H1 (cell line): ENCODE measurements at regions not wholly inside any gene's neighbourhood (a gene's known extent, or its start where the extent isn't known, plus 50 kb on each side); places are given as distances from the start of the nearest gene placed in this dataset.

Source experiments
- CTCF ChIA-PET: fragments of 300-600 bp; sonication (Branson Sonifier 250); formaldehyde crosslinking; loops from one replicate; lab custom pipeline; 2021; ENCODE audit not compliant: partially characterized antibody; lab: Charles Lee
- POLR2A ChIA-PET: fragments of 300-600 bp; sonication (Branson Sonifier 250); formaldehyde crosslinking; loops from one replicate; lab custom pipeline; 2021; ENCODE audit warnings: inconsistent platforms; ENCODE audit not compliant: partially characterized antibody; lab: Charles Lee
- DNase-seq, 2 experiments: peaks; one replicate each; pipeline versions ENCODE4 v3.0.0 to v3.0.0-alpha.2; 2010 to 2022; ENCODE audit warnings: low spot score in 2 of 2, low read depth in 1 of 2, mixed read lengths in 1 of 2
- FAIRE-seq: peaks from 2 replicates; lab custom pipeline; 2011; peaks lifted over from hg19 to GRCh38; lab: Jason Lieb, UNC
- H2AFZ ChIP-seq: 2 replicates; pipeline ENCODE4 v1.8.1; 2012; ENCODE audit warnings: low read length, inconsistent platforms
- H2AK5ac ChIP-seq: 2 replicates; pipeline ENCODE4 v1.6.1; 2013; ENCODE audit warnings: low read depth, low read length
- H2BK120ac ChIP-seq: replicated peaks from 2 replicates; pipeline ENCODE3; 2013; ENCODE audit warnings: low read depth, low read length, inconsistent platforms
- H2BK12ac ChIP-seq: 2 replicates; pipeline ENCODE4 v1.6.1; 2013; ENCODE audit warnings: low read depth, low read length
- H2BK15ac ChIP-seq: 2 replicates; pipeline ENCODE4 v1.6.1; 2013; ENCODE audit warnings: low read length
- H2BK20ac ChIP-seq: 2 replicates; pipeline ENCODE4 v1.6.1; 2013; ENCODE audit warnings: low read length
- H2BK5ac ChIP-seq: 2 replicates; pipeline ENCODE4 v1.6.1; 2013; ENCODE audit warnings: low read depth, low read length
- H3K14ac ChIP-seq: 2 replicates; pipeline ENCODE4 v1.6.1; 2013; ENCODE audit warnings: inconsistent platforms; ENCODE audit not compliant: insufficient read length
- H3K18ac ChIP-seq: 2 replicates; pipeline ENCODE4 v1.6.1; 2013; ENCODE audit warnings: low read length; ENCODE audit errors: extremely low read depth
- H3K23ac ChIP-seq: 2 replicates; pipeline ENCODE4 v1.6.1; 2013; ENCODE audit warnings: inconsistent platforms; ENCODE audit not compliant: insufficient read length
- H3K23me2 ChIP-seq: 2 replicates; pipeline ENCODE4 v1.6.1; 2013; ENCODE audit warnings: low read depth, low read length
- H3K27ac ChIP-seq: 2 replicates; pipeline ENCODE4 v1.6.1; 2011; ENCODE audit warnings: low read depth, low read length, inconsistent platforms
- H3K27me3 ChIP-seq, 4 experiments: replicated peaks in 1 of 4; 1 replicate in 1 of 4; 2 replicates in 3 of 4; pipeline versions ENCODE4 v1.6.1 to v1.8.1; 2011 to 2013; ENCODE audit warnings: low read length in 3 of 4, mild to moderate bottlenecking in 3 of 4, inconsistent platforms in 2 of 4, mixed read lengths in 2 of 4, moderate library complexity in 1 of 4; ENCODE audit not compliant: control insufficient read depth in 3 of 4, insufficient read depth in 3 of 4; ENCODE audit errors: extremely low read depth in 1 of 4
- H3K36me3 ChIP-seq, 4 experiments: 2 replicates each; pipeline versions ENCODE4 v1.6.1 to v1.8.1; 2011 to 2013; ENCODE audit warnings: mild to moderate bottlenecking in 4 of 4, low read length in 3 of 4, moderate library complexity in 2 of 4, control low read depth in 1 of 4, inconsistent platforms in 1 of 4; ENCODE audit not compliant: insufficient read depth in 4 of 4, control insufficient read depth in 2 of 4
- H3K4ac ChIP-seq: replicated peaks from 2 replicates; pipeline ENCODE3; 2013; ENCODE audit warnings: low read length, low read depth, mixed read lengths, inconsistent platforms; ENCODE audit not compliant: insufficient read length
- H3K4me1 ChIP-seq, 4 experiments: replicated peaks in 1 of 4; 1 replicate in 1 of 4; 2 replicates in 3 of 4; pipeline versions ENCODE4 v1.6.1 to v1.8.1; 2011 to 2013; ENCODE audit warnings: low read length in 3 of 4, inconsistent platforms in 2 of 4, mixed read lengths in 1 of 4; ENCODE audit not compliant: insufficient read depth in 4 of 4, control insufficient read depth in 3 of 4
- H3K4me2 ChIP-seq, 2 experiments: 2 replicates each; pipeline versions ENCODE4 v1.6.1 to v1.8.1; 2011 to 2013; ENCODE audit warnings: low read depth in 2 of 2, low read length in 2 of 2, control low read depth in 1 of 2, inconsistent platforms in 1 of 2, mild to moderate bottlenecking in 1 of 2; ENCODE audit not compliant: insufficient read depth in 1 of 2
- H3K4me3 ChIP-seq, 4 experiments: fragments of 200-600, 300-600 bp in 1 of 4; sonication (generic), shearing (Covaris generic), sonication (Bioruptor Twin) in 1 of 4; 2 replicates each; pipeline versions ENCODE4 v1.5.1 to v1.8.1; 2011 to 2016; ENCODE audit warnings: low read length in 4 of 4, low read depth in 3 of 4, control low read depth in 2 of 4, inconsistent platforms in 2 of 4, mild to moderate bottlenecking in 2 of 4, mixed read lengths in 1 of 4, moderate library complexity in 1 of 4; ENCODE audit not compliant: insufficient read depth in 2 of 4; ENCODE audit errors: extremely low read depth in 1 of 4
- H3K56ac ChIP-seq: replicated peaks from 2 replicates; pipeline ENCODE3; 2013; ENCODE audit warnings: low read depth, mild to moderate bottlenecking, mixed read lengths, low read length, inconsistent platforms; ENCODE audit not compliant: insufficient read length
- H3K79me1 ChIP-seq: 2 replicates; pipeline ENCODE4 v1.6.1; 2013; ENCODE audit warnings: low read depth, low read length, control low read depth
- H3K79me2 ChIP-seq, 2 experiments: 2 replicates each; pipeline versions ENCODE4 v1.6.1 to v1.8.1; 2012 to 2013; ENCODE audit warnings: low read length in 2 of 2, mild to moderate bottlenecking in 2 of 2, inconsistent platforms in 1 of 2; ENCODE audit not compliant: insufficient read depth in 2 of 2, control insufficient read depth in 1 of 2
- H3K9ac ChIP-seq, 4 experiments: replicated peaks in 1 of 4; 1 replicate in 1 of 4; 2 replicates in 3 of 4; pipeline versions ENCODE4 v1.6.1 to v1.8.1; 2011 to 2013; ENCODE audit warnings: low read depth in 3 of 4, low read length in 3 of 4, control low read depth in 2 of 4, mild to moderate bottlenecking in 2 of 4, moderate library complexity in 2 of 4, inconsistent platforms in 1 of 4; ENCODE audit errors: extremely low read depth in 1 of 4
- H3K9me3 ChIP-seq, 2 experiments: 2 replicates each; pipeline versions ENCODE4 v1.6.1 to v1.8.1; 2012 to 2013; ENCODE audit warnings: mild to moderate bottlenecking in 2 of 2, moderate library complexity in 2 of 2, control low read depth in 1 of 2, inconsistent platforms in 1 of 2, low read depth in 1 of 2, low read length in 1 of 2, mixed read lengths in 1 of 2; ENCODE audit not compliant: insufficient read depth in 2 of 2
- H4K20me1 ChIP-seq, 2 experiments: replicated peaks in 1 of 2; 2 replicates each; pipeline versions ENCODE3 to v1.8.1; 2011 to 2013; ENCODE audit warnings: inconsistent platforms in 2 of 2, low read length in 2 of 2, mild to moderate bottlenecking in 1 of 2; ENCODE audit not compliant: insufficient read depth in 2 of 2, control insufficient read depth in 1 of 2
- H4K5ac ChIP-seq: 2 replicates; pipeline ENCODE4 v1.6.1; 2013; ENCODE audit warnings: low read length, low read depth, mixed read lengths, inconsistent platforms; ENCODE audit not compliant: insufficient read length
- H4K8ac ChIP-seq: 2 replicates; pipeline ENCODE4 v1.8.0; 2013; ENCODE audit warnings: mild to moderate bottlenecking, moderate library complexity, low read length, inconsistent platforms; ENCODE audit not compliant: insufficient read depth; ENCODE audit errors: extremely low read depth
- H4K91ac ChIP-seq: replicated peaks from 2 replicates; pipeline ENCODE3; 2013; ENCODE audit warnings: low read length, mixed read lengths, inconsistent platforms; ENCODE audit not compliant: insufficient read length
- NANOG ChIP-seq: IDR thresholded peaks from 2 replicates; pipeline ENCODE4 v1.6.1; 2011; ENCODE audit warnings: low read length, low read depth, mild to moderate bottlenecking, inconsistent platforms; ENCODE audit not compliant: insufficient read depth, poor library complexity, severe bottlenecking
- WGBS, 2 experiments: shearing (Covaris generic) in 1 of 2; methylation state at CpG; one replicate each; pipeline versions ENCODE4 v1.1.6 to v1.1.7; 2013 to 2015; ENCODE audit warnings: low lambda C conversion rate in 2 of 2, mixed read lengths in 2 of 2, inconsistent platforms in 1 of 2, low coverage in 1 of 2, missing lambda C conversion rate in 1 of 2; ENCODE audit not compliant: insufficient replicate concordance in 2 of 2, insufficient coverage in 1 of 2, insufficient read length in 1 of 2; ENCODE audit errors: extremely low coverage in 1 of 2, missing lambda C conversion rate in 1 of 2; 5-methylcytosine and 5-hydroxymethylcytosine counted together

DNA sequence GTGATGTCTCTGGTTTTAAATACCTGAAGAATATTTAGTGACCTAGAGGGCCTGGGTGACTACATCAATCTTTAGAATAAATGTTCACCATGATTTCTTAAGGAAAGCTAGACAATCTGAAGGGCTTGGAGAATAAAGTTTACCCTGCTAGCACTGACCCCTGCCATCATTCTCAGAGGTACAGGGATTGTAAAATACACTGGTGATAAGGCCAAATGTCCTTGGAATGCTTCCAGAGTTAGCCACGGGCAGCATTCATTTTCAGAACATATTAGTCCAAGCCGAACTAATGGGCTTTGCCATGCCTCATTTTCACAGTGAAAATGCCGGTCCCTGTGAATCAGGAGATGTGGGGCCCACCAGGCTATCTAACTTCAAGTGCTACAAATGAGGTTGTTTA is 1381.7 kb upstream of the SEL1L start:
- Histone ChIP-seq H3K23me2 (no peaks in the 10 kb centered on the region), H2BK15ac (no peak overlapping the region), H3K79me1 (no peaks in the 10 kb centered on the region), H3K79me2 (no peaks in the 10 kb centered on the region), H4K8ac (no peak overlapping the region), H3K4me1 (no peaks in the 10 kb centered on the region), H3K4me2 (no peak overlapping the region), H3K27me3 (no peaks in the 10 kb centered on the region), H3K9me3 (no peaks in the 10 kb centered on the region), H3K4me3 (no peak overlapping the region), H3K9ac (no peak overlapping the region), H3K14ac (no peak overlapping the region), H2BK12ac (no peak overlapping the region), H3K23ac (no peak overlapping the region), H2AK5ac (no peak overlapping the region), H4K20me1 (no peaks in the 10 kb centered on the region), H3K18ac (no peak overlapping the region), H2BK20ac (no peak overlapping the region), H3K27ac (no peak overlapping the region), H2AFZ (no peak overlapping the region), H4K5ac (no peak overlapping the region), H4K91ac (no peak overlapping the region), H3K4ac (no peak overlapping the region), H3K56ac (no peak overlapping the region), H2BK5ac (no peak overlapping the region), H3K36me3 (no peaks in the 10 kb centered on the region), H2BK120ac (no peak overlapping the region)
- FAIRE-seq (no peak), DNase-seq (no peak)
- no peak for TF ChIP-seq NANOG
- POLR2A ChIA-PET, result no interaction called here
- 92% methylated on average over 3 of the region's 3 CpGs; no CpG with 5 or more reads in 1 of the 2 experiments for WGBS, 2 experiments
- CTCF ChIA-PET, result no interaction called here
